HG03575 (cell line): ENCODE measurements at regions not wholly inside any gene's neighbourhood (a gene's known extent, or its start where the extent isn't known, plus 50 kb on each side); places are given as distances from the start of the nearest gene placed in this dataset.

ENCODE experiments used
- ATAC-seq: cut with Tn5 transposase; IDR thresholded peaks from one replicate; pipeline ENCODE4 v1.9.1; 2021; ENCODE audit not compliant: unreplicated experiment, insufficient number of reproducible peaks, low FRiP score; ENCODE audit errors: extremely low read depth

- ATAC-seq, result no peak
Measured at GRCh38 chr20:11000416-11000815, 326.6 kb upstream of the JAG1 start.

GRCh38 chr20:11001302-11001701 lies 327.5 kb upstream of the JAG1 start:
- ATAC-seq, result no peak

DNA sequence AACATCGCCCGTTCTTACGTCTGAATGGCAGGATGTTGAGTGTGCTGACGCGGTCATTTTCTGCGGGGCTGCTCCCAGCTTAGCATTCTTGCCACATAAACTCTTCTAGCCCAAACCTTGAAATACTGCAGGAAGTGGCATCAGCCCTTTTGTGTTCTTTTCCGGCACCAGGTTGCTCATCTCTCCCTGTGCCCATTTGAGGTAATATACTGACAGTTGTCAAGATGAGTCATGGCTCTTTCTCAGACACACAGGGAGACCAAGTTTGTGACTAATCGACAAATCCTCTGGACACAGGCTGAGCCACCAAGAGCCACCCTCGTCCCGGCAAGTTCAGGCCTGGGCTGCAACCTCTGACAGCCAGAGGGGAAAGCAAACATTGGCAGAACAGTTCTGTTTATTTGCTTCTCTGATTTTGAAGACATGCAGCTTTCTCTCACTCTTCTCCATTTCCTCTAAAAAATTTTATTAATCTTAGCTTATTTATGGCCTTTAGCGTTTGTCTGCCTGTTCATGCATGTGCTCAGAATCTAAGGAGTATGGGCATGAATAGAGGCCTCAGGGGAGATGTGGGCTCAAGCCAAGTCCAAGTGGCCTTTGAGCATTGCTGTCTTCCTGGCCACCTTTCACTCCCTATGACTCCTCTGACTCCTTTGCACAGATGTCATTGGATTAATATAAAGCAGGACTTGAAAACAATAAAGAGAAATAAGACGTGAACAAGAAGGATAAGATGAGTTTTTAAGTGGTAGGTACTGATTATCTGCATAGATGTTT lies 328.2 kb upstream of the JAG1 start:
- no peak for ATAC-seq

DNA sequence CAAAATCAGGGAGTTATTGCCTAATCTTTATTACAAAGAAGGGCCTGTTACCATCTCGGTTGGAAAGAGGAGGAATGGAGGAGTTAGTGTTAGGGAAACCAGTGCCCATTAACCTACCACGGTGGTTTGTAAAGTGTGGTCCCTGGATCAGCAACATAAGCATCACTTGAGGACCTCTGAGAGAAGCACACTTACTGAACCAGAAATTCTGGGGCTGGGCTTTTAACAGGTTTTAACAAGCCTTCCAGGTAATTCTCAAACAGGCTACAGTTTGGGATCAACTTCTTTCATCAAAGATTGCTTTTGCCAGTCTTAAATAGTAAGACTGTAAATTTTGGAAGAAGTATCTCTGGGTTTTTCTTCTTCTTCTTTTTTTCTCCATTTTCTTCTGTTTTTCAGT lies 329.5 kb upstream of the JAG1 start:
- no peak for ATAC-seq

DNA sequence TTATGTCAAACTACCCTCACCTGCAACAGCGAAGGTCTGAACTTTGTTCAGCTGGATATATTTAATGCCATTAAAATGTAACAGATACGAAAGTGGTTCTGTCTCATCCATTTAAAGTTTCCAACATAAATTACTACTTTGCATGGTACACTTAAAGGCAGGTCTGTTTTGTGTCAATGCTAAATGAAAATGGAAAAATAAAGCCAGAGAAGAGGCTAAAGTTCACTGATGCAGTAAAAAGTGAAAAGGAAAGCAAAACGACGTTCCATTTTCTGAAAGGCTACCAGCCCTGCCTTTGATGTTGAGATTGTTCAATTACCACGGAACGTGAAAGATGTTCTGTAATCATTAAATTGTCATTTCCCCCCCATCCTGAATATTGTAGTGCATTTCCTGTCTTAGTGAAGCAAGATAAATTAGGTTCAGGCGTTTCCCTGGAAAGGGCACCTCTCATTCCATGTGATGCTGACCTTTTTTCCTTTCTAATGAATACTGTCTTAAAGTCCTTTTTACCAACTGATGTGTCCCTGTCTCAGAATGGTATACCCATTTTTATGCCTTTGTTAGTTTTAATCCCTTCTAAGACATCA lies 334.7 kb upstream of the JAG1 start:
- no peak for ATAC-seq

DNA sequence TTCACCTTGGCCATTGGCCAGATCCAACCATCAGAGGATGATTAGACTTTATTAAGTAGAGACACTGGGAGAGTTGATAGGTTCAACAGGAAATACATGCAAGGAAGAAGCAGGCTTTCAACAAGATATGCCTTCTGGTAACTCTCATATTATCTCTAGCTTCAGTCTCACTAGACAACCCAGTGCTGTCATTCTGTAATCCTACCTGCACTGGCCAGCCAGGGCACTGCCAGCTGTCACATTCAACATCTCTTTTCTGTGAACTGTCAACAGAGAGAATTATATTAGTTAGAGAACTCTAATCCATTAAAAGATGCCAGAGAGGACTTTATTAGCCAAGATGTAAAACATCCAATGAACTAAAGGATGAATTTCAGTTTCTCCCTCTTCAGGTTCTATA lies 337.9 kb upstream of the JAG1 start:
- no peak for ATAC-seq

GRCh38 chr20:11012975-11013374 lies 339.2 kb upstream of the JAG1 start:
- ATAC-seq, result no peak

DNA sequence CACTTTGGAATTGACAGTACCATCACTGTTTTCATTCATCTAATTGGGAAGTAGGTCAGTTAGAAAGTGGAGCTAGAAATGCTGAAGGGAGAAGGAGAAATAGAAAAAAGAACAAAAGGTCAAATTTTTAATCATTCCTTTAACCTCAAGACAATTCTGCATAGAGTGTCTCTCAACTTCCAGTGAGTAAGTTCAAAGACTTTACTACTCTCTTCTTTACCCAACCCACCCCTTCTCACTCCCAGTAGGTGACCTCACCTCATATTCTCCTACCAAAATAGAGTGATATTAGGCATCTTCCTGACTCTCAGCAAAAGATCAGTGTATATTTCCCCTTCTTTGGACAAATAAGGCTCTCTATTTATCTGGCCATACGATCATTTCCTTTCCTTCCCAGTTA lies 340.0 kb upstream of the JAG1 start:
- no peak for ATAC-seq

DNA sequence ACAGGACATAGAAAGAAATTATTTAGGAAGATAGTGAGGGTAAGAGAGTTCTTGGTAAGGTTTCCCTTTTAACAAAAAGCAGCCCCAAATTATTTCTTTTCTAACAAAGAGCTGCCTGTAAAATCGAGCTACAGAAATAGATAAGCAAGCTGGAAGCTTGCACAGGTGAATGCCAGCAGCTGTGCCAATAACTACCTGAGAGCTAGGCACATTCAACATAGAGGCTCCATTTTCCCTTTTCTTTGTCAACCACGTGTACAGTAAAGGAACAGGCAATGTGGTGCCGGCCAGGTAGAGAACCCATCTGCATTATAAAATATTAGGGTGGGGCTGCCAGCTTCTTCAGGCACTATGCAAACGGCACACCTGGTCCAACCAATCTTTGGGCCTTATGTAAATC lies 341.6 kb upstream of the JAG1 start:
- no peak for ATAC-seq

- ATAC-seq, result no peak
Measured at GRCh38 chr20:11017446-11017845, 343.6 kb upstream of the JAG1 start.

- ATAC-seq, result no peak
Measured at GRCh38 chr20:11018668-11019170, 344.9 kb upstream of the JAG1 start.

DNA sequence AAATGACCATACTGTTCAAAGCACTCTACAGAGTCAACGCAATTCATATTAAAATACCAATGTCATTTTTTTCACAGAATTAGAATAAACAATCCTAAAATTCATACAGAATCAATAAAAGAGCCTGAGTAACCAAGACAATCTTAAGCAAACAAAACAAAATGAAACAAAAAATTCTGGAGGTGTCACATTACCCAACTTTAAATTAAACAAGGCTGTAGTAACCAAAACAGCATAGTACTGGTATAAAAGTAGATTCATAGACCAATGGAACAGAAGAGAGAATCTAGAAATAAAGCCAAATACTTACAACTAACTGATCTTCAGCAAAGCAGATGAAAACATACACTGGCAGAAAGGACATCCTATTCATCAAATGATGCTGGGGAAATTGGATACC lies 346.9 kb upstream of the JAG1 start:
- ATAC-seq, result no peak

- no peak for ATAC-seq
Measured at GRCh38 chr20:11027224-11027623, 353.4 kb upstream of the JAG1 start.

- no peak for ATAC-seq
Measured at GRCh38 chr20:11030351-11030750, 356.6 kb upstream of the JAG1 start.

- no peak for ATAC-seq
Measured at GRCh38 chr20:11031300-11031699, 357.5 kb upstream of the JAG1 start.

GRCh38 chr20:11032611-11033010 lies 358.8 kb upstream of the JAG1 start:
- no peak for ATAC-seq

- no peak for ATAC-seq
Measured at GRCh38 chr20:11034025-11034424, 360.2 kb upstream of the JAG1 start.

DNA sequence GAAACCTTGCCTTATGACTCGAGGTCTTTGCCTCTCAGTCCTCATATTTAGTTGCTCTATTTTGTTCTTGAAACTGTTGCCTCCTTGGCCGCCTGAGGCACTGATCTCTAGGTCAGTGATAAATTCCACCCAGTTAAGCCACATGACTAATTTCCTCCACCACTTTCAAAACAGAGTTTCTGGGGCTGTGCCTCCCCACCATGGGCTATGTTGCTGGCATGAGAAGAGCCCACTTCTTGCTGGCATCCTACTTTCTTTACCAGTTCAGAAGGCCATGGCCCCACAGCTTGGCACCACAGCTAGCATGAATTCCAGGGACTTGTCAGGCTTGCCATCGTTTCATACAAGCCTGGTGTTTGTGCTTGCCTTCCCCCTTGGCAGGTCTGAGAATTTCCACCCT lies 361.4 kb upstream of the JAG1 start:
- ATAC-seq, result no peak

DNA sequence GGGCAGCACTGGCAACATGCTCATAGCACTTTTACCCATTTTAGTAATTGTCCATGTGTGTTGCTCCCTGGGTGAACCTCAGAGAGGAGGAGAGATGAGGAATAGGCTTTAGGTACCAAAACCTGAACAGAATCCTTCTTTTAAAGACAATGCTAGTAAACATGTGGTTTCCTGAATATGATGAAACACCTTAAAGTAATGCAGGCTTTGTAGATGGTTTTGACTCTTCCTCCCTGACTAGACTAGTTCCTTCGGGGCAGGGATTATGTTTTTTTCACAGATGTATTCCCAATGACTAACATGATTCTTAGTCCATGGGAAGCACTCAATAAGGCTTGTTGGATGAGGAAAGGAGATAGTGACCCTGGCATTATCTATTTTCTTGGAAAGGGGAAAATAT lies 367.6 kb upstream of the JAG1 start:
- ATAC-seq, result no peak

DNA sequence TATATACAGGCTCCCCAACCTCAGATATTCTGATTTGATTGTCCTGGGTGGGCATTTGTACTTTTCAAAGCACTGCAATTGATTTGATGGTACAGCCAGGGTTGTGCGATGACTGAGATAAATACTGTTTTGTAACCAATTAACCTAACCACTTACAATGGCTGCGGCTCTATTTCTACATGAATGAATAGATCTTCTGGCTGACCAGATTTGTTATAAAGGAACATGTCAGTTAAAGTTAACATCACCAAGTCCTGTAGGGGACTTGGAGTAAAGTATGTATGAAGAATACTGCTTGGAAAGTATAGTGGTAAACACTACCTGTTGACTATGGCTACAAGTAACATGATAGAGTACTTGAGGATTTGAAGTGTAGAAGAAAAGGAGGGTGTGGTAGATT lies 369.2 kb upstream of the JAG1 start:
- no peak for ATAC-seq

DNA sequence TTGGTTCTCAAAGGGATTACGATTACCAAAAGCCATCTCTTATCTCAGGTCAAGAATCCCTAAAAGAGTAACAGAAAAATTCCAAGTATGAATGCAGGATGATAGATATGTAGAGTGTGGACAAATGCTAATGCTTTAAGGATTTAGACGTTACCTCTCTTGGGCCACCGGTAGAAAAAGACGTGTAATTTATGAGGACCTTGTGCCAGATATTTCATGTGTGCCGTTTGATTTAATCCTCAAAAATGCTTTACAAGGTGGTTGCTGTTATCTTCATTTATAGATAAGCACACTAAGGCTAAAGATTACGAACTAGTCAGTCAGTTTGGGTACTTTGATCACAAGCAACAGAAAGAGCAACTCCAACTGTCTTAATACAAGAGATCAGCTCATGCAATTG lies 370.8 kb upstream of the JAG1 start:
- no peak for ATAC-seq
